Hepatocyte (in vitro differentiated cells): ENCODE measurements at regions not wholly inside any gene's neighbourhood (a gene's known extent, or its start where the extent isn't known, plus 50 kb on each side); places are given as distances from the start of the nearest gene placed in this dataset.

ENCODE experiments used
- DNase-seq: peaks from one replicate; pipeline ENCODE4 v3.0.0-alpha.2; 2016; ENCODE audit warnings: low spot score
- H2AFZ ChIP-seq: fragments of 200-600 bp; sonication (generic); 2 replicates; pipeline ENCODE4 v1.6.0; 2016; ENCODE audit warnings: antibody characterized with exemption, mild to moderate bottlenecking
- H3K27ac ChIP-seq: fragments of 200-600 bp; sonication (generic); 2 replicates; pipeline ENCODE4 v1.5.1; 2016; ENCODE audit warnings: mild to moderate bottlenecking
- H3K27me3 ChIP-seq: fragments of 200-600 bp; sonication (generic); 2 replicates; pipeline ENCODE4 v1.6.1; 2016
- H3K36me3 ChIP-seq: fragments of 200-600 bp; sonication (generic); replicated peaks from 2 replicates; pipeline ENCODE4 v1.5.1; 2016; ENCODE audit warnings: low read depth; ENCODE audit not compliant: insufficient read depth
- H3K4me1 ChIP-seq: fragments of 200-600 bp; sonication (generic); 2 replicates; pipeline ENCODE4 v1.5.1; 2016; ENCODE audit warnings: mild to moderate bottlenecking, moderate library complexity; ENCODE audit not compliant: insufficient read depth
- H3K4me2 ChIP-seq: fragments of 200-600 bp; sonication (generic); 2 replicates; pipeline ENCODE4 v1.6.0; 2016
- H3K4me3 ChIP-seq: fragments of 200-600 bp; sonication (generic); 2 replicates; pipeline ENCODE4 v1.5.1; 2016; ENCODE audit warnings: mild to moderate bottlenecking
- H3K79me2 ChIP-seq: fragments of 200-600 bp; sonication (generic); 2 replicates; pipeline ENCODE4 v1.6.0; 2017; ENCODE audit warnings: mild to moderate bottlenecking
- H3K9me2 ChIP-seq: fragments of 200-600 bp; sonication (generic); replicated peaks from 2 replicates; pipeline ENCODE4 v1.6.0; 2017; ENCODE audit warnings: mild to moderate bottlenecking; ENCODE audit not compliant: insufficient read depth
- H3K9me3 ChIP-seq: fragments of 200-600 bp; sonication (generic); 2 replicates; pipeline ENCODE4 v1.5.1; 2016; ENCODE audit warnings: low read depth, mild to moderate bottlenecking
- H4K20me1 ChIP-seq: fragments of 200-600 bp; sonication (generic); 2 replicates; pipeline ENCODE4 v1.6.0; 2016; ENCODE audit warnings: mild to moderate bottlenecking; ENCODE audit not compliant: insufficient read depth, poor library complexity, severe bottlenecking
- EZH2 ChIP-seq: fragments of 200-600 bp; sonication (generic); IDR thresholded peaks from 2 replicates; pipeline ENCODE4 v1.6.1; 2016; ENCODE audit warnings: antibody characterized with exemption, mild to moderate bottlenecking, borderline replicate concordance
- EZH2phosphoT487 ChIP-seq: fragments of 200-600 bp; sonication (generic); IDR thresholded peaks from one replicate; pipeline ENCODE4 v1.6.1; 2018; ENCODE audit warnings: antibody characterized with exemption, mild to moderate bottlenecking, low read depth, moderate library complexity; ENCODE audit not compliant: unreplicated experiment, severe bottlenecking
- WGBS: methylation state at CpG from one replicate; pipeline ENCODE4 v1.1.6; 2016; ENCODE audit warnings: low lambda C conversion rate; ENCODE audit errors: missing lambda C conversion rate; 5-methylcytosine and 5-hydroxymethylcytosine counted together
- TF ChIP-seq, protein P1 (sequence below): fragments of 200-600 bp; sonication (generic); IDR thresholded peaks from 2 replicates; pipeline ENCODE4 v1.5.1; 2016; ENCODE audit warnings: antibody characterized with exemption, mild to moderate bottlenecking; ENCODE audit not compliant: poor library complexity

GRCh38 chr14:53872681-53873089, 83.9 kb downstream of the BMP4 start:
- Histone ChIP-seq H3K79me2 (no peaks in the 10 kb centered on the region), H3K4me3 (no peak overlapping the region), H3K4me1 (peaks cover 8% of the 10 kb centered on the region), H2AFZ (no peak overlapping the region), H3K27me3 (no peaks in the 10 kb centered on the region), H3K4me2 (no peak overlapping the region), H3K9me3 (no peaks in the 10 kb centered on the region), H3K27ac (no peak overlapping the region), H3K9me2 (no peaks in the 10 kb centered on the region), H3K36me3 (no peaks in the 10 kb centered on the region), H4K20me1 (no peaks in the 10 kb centered on the region)
- no peak for DNase-seq
- TF ChIP-seq, protein P1, sequence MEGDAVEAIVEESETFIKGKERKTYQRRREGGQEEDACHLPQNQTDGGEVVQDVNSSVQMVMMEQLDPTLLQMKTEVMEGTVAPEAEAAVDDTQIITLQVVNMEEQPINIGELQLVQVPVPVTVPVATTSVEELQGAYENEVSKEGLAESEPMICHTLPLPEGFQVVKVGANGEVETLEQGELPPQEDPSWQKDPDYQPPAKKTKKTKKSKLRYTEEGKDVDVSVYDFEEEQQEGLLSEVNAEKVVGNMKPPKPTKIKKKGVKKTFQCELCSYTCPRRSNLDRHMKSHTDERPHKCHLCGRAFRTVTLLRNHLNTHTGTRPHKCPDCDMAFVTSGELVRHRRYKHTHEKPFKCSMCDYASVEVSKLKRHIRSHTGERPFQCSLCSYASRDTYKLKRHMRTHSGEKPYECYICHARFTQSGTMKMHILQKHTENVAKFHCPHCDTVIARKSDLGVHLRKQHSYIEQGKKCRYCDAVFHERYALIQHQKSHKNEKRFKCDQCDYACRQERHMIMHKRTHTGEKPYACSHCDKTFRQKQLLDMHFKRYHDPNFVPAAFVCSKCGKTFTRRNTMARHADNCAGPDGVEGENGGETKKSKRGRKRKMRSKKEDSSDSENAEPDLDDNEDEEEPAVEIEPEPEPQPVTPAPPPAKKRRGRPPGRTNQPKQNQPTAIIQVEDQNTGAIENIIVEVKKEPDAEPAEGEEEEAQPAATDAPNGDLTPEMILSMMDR: no peak
- no peak for TF ChIP-seq EZH2
- TF ChIP-seq EZH2phosphoT487: no peak
- 73% methylated on average over 1 of the region's 1 CpG for WGBS

- Histone ChIP-seq H3K4me2 (no peak overlapping the region), H3K79me2 (no peaks in the 10 kb centered on the region), H4K20me1 (no peaks in the 10 kb centered on the region), H3K27ac (peak overlapping the region; percentile 24), H3K9me2 (no peaks in the 10 kb centered on the region), H3K4me1 (peaks cover 8% of the 10 kb centered on the region), H3K27me3 (no peaks in the 10 kb centered on the region), H2AFZ (no peak overlapping the region), H3K9me3 (no peaks in the 10 kb centered on the region), H3K36me3 (no peaks in the 10 kb centered on the region), H3K4me3 (no peak overlapping the region)
- TF ChIP-seq EZH2phosphoT487 (no peak), EZH2 (no peak)
- TF ChIP-seq, protein P1: no peak
- WGBS: 57% methylated on average over 2 of the region's 2 CpGs
- DNase-seq: no peak
Observed at GRCh38 chr14:53871951-53872350, 84.7 kb downstream of the BMP4 start.

DNA sequence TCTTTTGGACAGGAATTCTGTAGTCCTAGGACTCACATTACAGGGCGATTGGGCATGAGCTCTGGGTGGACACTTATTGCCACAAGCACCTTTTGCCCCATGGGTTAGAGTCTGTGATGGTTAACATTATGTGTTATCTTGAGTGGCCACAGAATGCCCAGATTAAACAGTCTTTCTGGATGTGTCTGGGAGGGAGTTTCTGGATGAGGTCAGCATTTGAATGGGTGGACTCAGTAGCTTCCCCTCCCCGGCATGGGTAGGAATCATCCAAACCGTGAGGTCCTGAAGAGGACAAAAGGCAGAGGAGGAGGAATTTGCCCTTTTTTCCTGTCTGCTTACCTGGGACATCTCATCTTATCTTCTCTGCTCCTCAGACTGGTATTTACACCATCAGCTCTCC, 85.6 kb downstream of the BMP4 start:
- peak; percentile 25 for DNase-seq
- Histone ChIP-seq H3K27me3 (no peaks in the 10 kb centered on the region), H3K9me3 (no peaks in the 10 kb centered on the region), H3K27ac (no peak overlapping the region), H4K20me1 (no peaks in the 10 kb centered on the region), H3K4me2 (no peak overlapping the region), H3K4me3 (no peak overlapping the region), H3K36me3 (no peaks in the 10 kb centered on the region), H3K4me1 (peaks cover 8% of the 10 kb centered on the region), H2AFZ (no peak overlapping the region), H3K79me2 (no peaks in the 10 kb centered on the region), H3K9me2 (no peaks in the 10 kb centered on the region)
- TF ChIP-seq EZH2 (no peak), EZH2phosphoT487 (no peak)
- TF ChIP-seq, protein P1: no peak
- WGBS: 72% methylated on average over 3 of the region's 3 CpGs

DNA sequence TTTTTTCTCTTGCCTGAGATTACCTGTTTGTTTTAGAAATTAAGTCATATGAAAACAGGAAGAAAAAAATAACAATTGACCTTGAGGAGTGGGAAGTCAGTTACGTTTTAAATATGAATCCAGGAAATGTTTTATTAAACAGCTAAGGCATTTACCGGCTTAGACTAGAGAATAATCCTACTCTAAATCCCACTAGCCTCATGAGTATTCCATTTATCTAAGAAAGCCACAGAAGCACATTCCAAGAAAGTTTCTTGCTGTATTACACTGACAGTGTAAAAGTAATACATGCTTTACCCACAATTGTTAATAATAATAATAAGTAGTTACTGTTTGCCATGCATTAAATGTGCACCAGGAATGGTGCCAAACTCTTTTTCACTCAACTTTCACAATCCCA, 90.9 kb downstream of the BMP4 start:
- H3K36me3 ChIP-seq: no peaks in the 10 kb centered on the region
- no peak overlapping the region for H3K4me3 ChIP-seq
- no peak for DNase-seq
- WGBS: 42% methylated on average over 2 of the region's 2 CpGs
- H3K27me3 ChIP-seq: no peaks in the 10 kb centered on the region
- H3K4me2 ChIP-seq: no peak overlapping the region
- H2AFZ ChIP-seq: no peak overlapping the region
- no peaks in the 10 kb centered on the region for H3K9me2 ChIP-seq
- TF ChIP-seq, protein P1: no peak
- no peak for TF ChIP-seq EZH2
- TF ChIP-seq EZH2phosphoT487: no peak
- no peaks in the 10 kb centered on the region for H4K20me1 ChIP-seq
- H3K4me1 ChIP-seq: no peaks in the 10 kb centered on the region
- no peaks in the 10 kb centered on the region for H3K9me3 ChIP-seq
- no peak overlapping the region for H3K27ac ChIP-seq
- H3K79me2 ChIP-seq: no peaks in the 10 kb centered on the region
